ENCODE measurements at regions not wholly inside any gene's neighbourhood (a gene's known extent, or its start where the extent isn't known, plus 50 kb on each side); places are given as distances from the start of the nearest gene placed in this dataset.

GRCh38 chr2:216920937-216921456, 61.1 kb upstream of the TNP1 start:
- no peak overlapping the region for H3K4me3 ChIP-seq (replicated peaks in 1 of 3; ENCODE audit: insufficient read depth in 1 of 3, low read depth in 2 of 3, low read length in 3 of 3)
- no peaks in the 10 kb centered on the region; a peak in 1 of 5 replicates for H3K27me3 ChIP-seq (ENCODE audit: control insufficient read depth in 1 of 2, insufficient read depth in 2 of 2, low read length in 2 of 2)
- DNase-seq (ENCODE audit: low spot score) (no peak), ATAC-seq (no peak), FAIRE-seq (no peak)
- no peak overlapping the region for H3K4me2 ChIP-seq (ENCODE audit: low read depth, low read length)
- no peaks in the 10 kb centered on the region for H3K36me3 ChIP-seq (replicated peaks in 1 of 2; ENCODE audit: control insufficient read depth in 1 of 2, insufficient read depth in 2 of 2, low read length in 2 of 2)
- BruUV-seq (replicated peaks), result no TSS peak
- in situ Hi-C loops (cut with HindIII; ENCODE audit: extremely low pct_ligation_motif_present, low pct_unique_long_range_greater_than_20kb) (no loop called here), intact Hi-C loops (cut with micrococcal nuclease; ENCODE audit: unreplicated experiment) (no loop called here)
- H3K9ac ChIP-seq (ENCODE audit: insufficient read depth, low read depth, low read length), result no peak overlapping the region
- H3K4me1 ChIP-seq (ENCODE audit: insufficient read depth, low read length), result no peaks in the 10 kb centered on the region
- H3K27ac ChIP-seq (ENCODE audit: extremely low read length, insufficient read depth, low read length), result no peak overlapping the region
- POLR2A ChIA-PET, result no interaction called here
- no peaks in the 10 kb centered on the region for H3K9me3 ChIP-seq (ENCODE audit: low read length)
- no peaks in the 10 kb centered on the region for H3K79me2 ChIP-seq (ENCODE audit: insufficient read depth, low read length)
- H2AFZ ChIP-seq (ENCODE audit: low read length), result no peak overlapping the region
- 61% methylated on average over 10 of the region's 10 CpGs for WGBS (ENCODE audit: low lambda C conversion rate)
- CTCF ChIA-PET (ENCODE audit: low intra/inter-chr PET ratio, low total read pairs), result no interaction called here
- no peak for TF ChIP-seq SP140L (CRISPR knock-in tag; IDR thresholded peaks at IDR 0.05; ENCODE audit: borderline replicate concordance)
- no peaks in the 10 kb centered on the region for H4K20me1 ChIP-seq (ENCODE audit: insufficient read depth, low read length)

GRCh38 chr2:216920143-216920876, 60.4 kb upstream of the TNP1 start:
- Histone ChIP-seq H3K4me1 (ENCODE audit: insufficient read depth, low read length) (no peaks in the 10 kb centered on the region), H3K36me3 (replicated peaks in 1 of 2; ENCODE audit: control insufficient read depth in 1 of 2, insufficient read depth in 2 of 2, low read length in 2 of 2) (no peaks in the 10 kb centered on the region), H3K4me3 (replicated peaks in 1 of 3; ENCODE audit: insufficient read depth in 1 of 3, low read depth in 2 of 3, low read length in 3 of 3) (no peak overlapping the region), H3K9ac (ENCODE audit: insufficient read depth, low read depth, low read length) (no peak overlapping the region), H3K27ac (ENCODE audit: extremely low read length, insufficient read depth, low read length) (no peak overlapping the region), H4K20me1 (ENCODE audit: insufficient read depth, low read length) (no peaks in the 10 kb centered on the region), H3K4me2 (ENCODE audit: low read depth, low read length) (no peak overlapping the region), H3K79me2 (ENCODE audit: insufficient read depth, low read length) (no peaks in the 10 kb centered on the region), H3K27me3 (ENCODE audit: control insufficient read depth in 1 of 2, insufficient read depth in 2 of 2, low read length in 2 of 2) (no peaks in the 10 kb centered on the region; a peak in 1 of 5 replicates), H3K9me3 (ENCODE audit: low read length) (no peaks in the 10 kb centered on the region), H2AFZ (ENCODE audit: low read length) (no peak overlapping the region)
- ChIA-PET POLR2A (no interaction called here), CTCF (ENCODE audit: low intra/inter-chr PET ratio, low total read pairs) (no interaction called here)
- no TSS peak for BruUV-seq (replicated peaks)
- intact Hi-C loops (cut with micrococcal nuclease; ENCODE audit: unreplicated experiment), result no loop called here
- DNase-seq (ENCODE audit: low spot score) (no peak), FAIRE-seq (no peak), ATAC-seq (peak; percentile 54)
- 44% methylated on average over 8 of the region's 8 CpGs for WGBS (ENCODE audit: low lambda C conversion rate)
- TF ChIP-seq ZKSCAN5 (CRISPR knock-in tag; IDR thresholded peaks at IDR 0.05) (no peak), CTCF (CRISPR knock-in tag; IDR thresholded peaks at IDR 0.05) (peak; percentile 36; the same call in 1 of the 2 replicates), STAG1 (CRISPR knock-in tag; IDR thresholded peaks at IDR 0.05) (peak; percentile 34; the same call in 1 of the 2 replicates)
- in situ Hi-C loops (cut with HindIII; ENCODE audit: extremely low pct_ligation_motif_present, low pct_unique_long_range_greater_than_20kb), result no loop called here
